Progenitor cell of endocrine pancreas (in vitro differentiated cells): ENCODE measurements at regions not wholly inside any gene's neighbourhood (a gene's known extent, or its start where the extent isn't known, plus 50 kb on each side); places are given as distances from the start of the nearest gene placed in this dataset.

Experiments used
- DNase-seq: peaks from one replicate; pipeline ENCODE4 v3.0.0; 2021; ENCODE audit warnings: low spot score; ENCODE audit not compliant: unreplicated experiment
- H3K27ac Mint-ChIP-seq: 2 replicates; pipeline ENCODE4 v1.8.0; 2021; ENCODE audit warnings: mild to moderate bottlenecking, moderate library complexity, mixed read lengths
- H3K27me3 Mint-ChIP-seq: 2 replicates; pipeline ENCODE4 v1.8.0; 2021; ENCODE audit warnings: mixed read lengths
- H3K36me3 Mint-ChIP-seq: 2 replicates; pipeline ENCODE4 v1.8.0; 2022; ENCODE audit warnings: mixed read lengths; ENCODE audit not compliant: insufficient read depth
- H3K4me1 Mint-ChIP-seq: 2 replicates; pipeline ENCODE4 v1.8.0; 2021; ENCODE audit warnings: low read depth, mixed read lengths
- H3K4me3 Mint-ChIP-seq: 2 replicates; pipeline ENCODE4 v1.8.0; 2021; ENCODE audit warnings: low read depth, mild to moderate bottlenecking, moderate library complexity, mixed read lengths
- H3K9me3 Mint-ChIP-seq: 2 replicates; pipeline ENCODE4 v1.8.0; 2021; ENCODE audit warnings: low read depth, mixed read lengths
- CTCF ChIP-seq: fragments of 200-600 bp; sonication (generic); IDR thresholded peaks from one replicate; pipeline ENCODE4 v1.5.0; 2021; ENCODE audit warnings: antibody characterized with exemption, mild to moderate bottlenecking; ENCODE audit not compliant: unreplicated experiment

DNA sequence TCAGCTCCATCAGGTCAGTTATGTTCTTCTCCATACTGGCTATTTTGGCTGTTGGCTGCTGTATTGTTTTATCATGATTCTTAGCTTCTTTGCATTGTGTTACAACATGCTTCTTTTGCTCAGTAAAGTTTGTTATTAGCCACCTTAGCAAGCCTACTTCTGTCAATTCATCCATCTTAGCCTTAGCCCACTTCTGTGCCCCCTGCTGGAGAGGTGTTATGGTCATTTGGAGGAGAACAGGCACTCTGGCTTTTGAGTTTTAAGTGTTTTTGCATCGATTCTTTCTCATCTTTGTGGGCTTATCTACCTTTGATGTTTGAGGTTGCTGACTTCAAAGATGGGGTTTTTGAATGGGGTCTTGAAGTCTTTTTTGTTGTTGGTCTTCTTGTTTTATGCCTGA is 204.6 kb upstream of the FOXP2 start:
- TF ChIP-seq CTCF, result peak; percentile 29
- no peaks in the 10 kb centered on the region for H3K27me3 Mint-ChIP-seq
- H3K4me3 Mint-ChIP-seq, result no peak overlapping the region
- H3K36me3 Mint-ChIP-seq, result peaks cover 1% of the 10 kb centered on the region
- H3K9me3 Mint-ChIP-seq, result peaks cover 2% of the 10 kb centered on the region
- H3K27ac Mint-ChIP-seq, result no peak overlapping the region
- DNase-seq, result no peak
- no peaks in the 10 kb centered on the region for H3K4me1 Mint-ChIP-seq

DNA sequence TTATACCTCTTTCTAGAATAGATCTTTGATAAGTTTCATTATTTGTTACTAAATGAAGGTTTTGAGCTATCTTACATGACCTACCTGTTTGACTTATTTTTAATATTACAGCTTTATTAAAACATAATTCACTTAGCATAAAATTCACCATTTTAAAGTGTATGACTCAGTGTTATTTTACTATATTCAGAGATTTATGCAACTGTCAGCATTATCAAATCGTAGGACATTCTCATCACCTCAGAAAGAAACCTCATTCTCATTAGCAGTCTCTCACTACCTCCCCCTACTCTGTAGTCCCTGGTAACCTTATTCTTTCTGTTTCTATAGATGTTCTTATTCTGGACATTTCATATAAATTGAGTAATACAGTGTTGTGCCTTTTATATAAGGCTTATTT is 207.9 kb upstream of the FOXP2 start:
- Mint-ChIP-seq H3K4me3 (no peak overlapping the region), H3K27me3 (no peaks in the 10 kb centered on the region), H3K4me1 (no peaks in the 10 kb centered on the region), H3K9me3 (peaks cover 2% of the 10 kb centered on the region), H3K27ac (no peak overlapping the region), H3K36me3 (peaks cover 1% of the 10 kb centered on the region)
- DNase-seq, result no peak
- no peak for TF ChIP-seq CTCF

- Mint-ChIP-seq H3K4me3 (no peak overlapping the region), H3K36me3 (no peaks in the 10 kb centered on the region), H3K27ac (no peak overlapping the region), H3K4me1 (peaks cover 2% of the 10 kb centered on the region), H3K27me3 (no peaks in the 10 kb centered on the region), H3K9me3 (no peaks in the 10 kb centered on the region)
- no peak for TF ChIP-seq CTCF
- no peak for DNase-seq
Observed at GRCh38 chr7:114196517-114196916, 218.1 kb upstream of the FOXP2 start.

DNA sequence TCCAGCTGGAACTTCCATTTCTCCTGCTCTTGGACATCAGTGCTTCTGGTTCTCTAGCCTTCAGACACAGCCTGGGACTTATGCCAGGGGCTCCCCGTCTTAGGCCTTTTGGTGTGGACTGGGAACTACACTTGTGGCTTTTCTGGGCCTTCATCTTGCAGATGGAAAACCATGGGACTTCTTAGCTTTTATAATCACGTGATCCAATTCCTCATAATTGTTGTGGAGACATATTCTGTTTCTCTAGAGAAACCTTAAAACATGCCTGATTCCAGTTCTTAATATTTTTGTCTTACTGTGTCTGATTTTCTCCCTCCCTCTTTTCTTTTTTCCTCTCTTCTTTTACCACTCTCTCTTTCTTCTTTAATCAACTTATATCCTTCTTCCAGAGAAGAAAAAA is 224.2 kb upstream of the FOXP2 start:
- Mint-ChIP-seq H3K27me3 (no peaks in the 10 kb centered on the region), H3K4me3 (no peak overlapping the region), H3K9me3 (no peaks in the 10 kb centered on the region), H3K36me3 (no peaks in the 10 kb centered on the region), H3K27ac (no peak overlapping the region), H3K4me1 (peaks cover 2% of the 10 kb centered on the region)
- no peak for DNase-seq
- TF ChIP-seq CTCF, result no peak

- no peaks in the 10 kb centered on the region for H3K27me3 Mint-ChIP-seq
- no peak overlapping the region for H3K27ac Mint-ChIP-seq
- H3K4me3 Mint-ChIP-seq, result no peak overlapping the region
- DNase-seq, result no peak
- TF ChIP-seq CTCF, result no peak
- no peaks in the 10 kb centered on the region for H3K9me3 Mint-ChIP-seq
- H3K36me3 Mint-ChIP-seq, result no peaks in the 10 kb centered on the region
- peaks cover 4% of the 10 kb centered on the region for H3K4me1 Mint-ChIP-seq
Observed at GRCh38 chr7:114183311-114184088, 231.1 kb upstream of the FOXP2 start.
